H1 (cell line): ENCODE measurements at regions not wholly inside any gene's neighbourhood (a gene's known extent, or its start where the extent isn't known, plus 50 kb on each side); places are given as distances from the start of the nearest gene placed in this dataset.

ENCODE experiments used
- CTCF ChIA-PET: fragments of 300-600 bp; sonication (Branson Sonifier 250); formaldehyde crosslinking; loops from one replicate; lab custom pipeline; 2021; ENCODE audit not compliant: partially characterized antibody; lab: Charles Lee
- POLR2A ChIA-PET: fragments of 300-600 bp; sonication (Branson Sonifier 250); formaldehyde crosslinking; loops from one replicate; lab custom pipeline; 2021; ENCODE audit warnings: inconsistent platforms; ENCODE audit not compliant: partially characterized antibody; lab: Charles Lee
- DNase-seq, 2 experiments: peaks; one replicate each; pipeline versions ENCODE4 v3.0.0 to v3.0.0-alpha.2; 2010 to 2022; ENCODE audit warnings: low spot score in 2 of 2, low read depth in 1 of 2, mixed read lengths in 1 of 2
- FAIRE-seq: peaks from 2 replicates; lab custom pipeline; 2011; peaks lifted over from hg19 to GRCh38; lab: Jason Lieb, UNC
- H2AFZ ChIP-seq: 2 replicates; pipeline ENCODE4 v1.8.1; 2012; ENCODE audit warnings: low read length, inconsistent platforms
- H2AK5ac ChIP-seq: 2 replicates; pipeline ENCODE4 v1.6.1; 2013; ENCODE audit warnings: low read depth, low read length
- H2BK120ac ChIP-seq: replicated peaks from 2 replicates; pipeline ENCODE3; 2013; ENCODE audit warnings: low read depth, low read length, inconsistent platforms
- H2BK12ac ChIP-seq: 2 replicates; pipeline ENCODE4 v1.6.1; 2013; ENCODE audit warnings: low read depth, low read length
- H2BK15ac ChIP-seq: 2 replicates; pipeline ENCODE4 v1.6.1; 2013; ENCODE audit warnings: low read length
- H2BK20ac ChIP-seq: 2 replicates; pipeline ENCODE4 v1.6.1; 2013; ENCODE audit warnings: low read length
- H2BK5ac ChIP-seq: 2 replicates; pipeline ENCODE4 v1.6.1; 2013; ENCODE audit warnings: low read depth, low read length
- H3K14ac ChIP-seq: 2 replicates; pipeline ENCODE4 v1.6.1; 2013; ENCODE audit warnings: inconsistent platforms; ENCODE audit not compliant: insufficient read length
- H3K18ac ChIP-seq: 2 replicates; pipeline ENCODE4 v1.6.1; 2013; ENCODE audit warnings: low read length; ENCODE audit errors: extremely low read depth
- H3K23ac ChIP-seq: 2 replicates; pipeline ENCODE4 v1.6.1; 2013; ENCODE audit warnings: inconsistent platforms; ENCODE audit not compliant: insufficient read length
- H3K23me2 ChIP-seq: 2 replicates; pipeline ENCODE4 v1.6.1; 2013; ENCODE audit warnings: low read depth, low read length
- H3K27ac ChIP-seq: 2 replicates; pipeline ENCODE4 v1.6.1; 2011; ENCODE audit warnings: low read depth, low read length, inconsistent platforms
- H3K27me3 ChIP-seq, 4 experiments: replicated peaks in 1 of 4; 1 replicate in 1 of 4; 2 replicates in 3 of 4; pipeline versions ENCODE4 v1.6.1 to v1.8.1; 2011 to 2013; ENCODE audit warnings: low read length in 3 of 4, mild to moderate bottlenecking in 3 of 4, inconsistent platforms in 2 of 4, mixed read lengths in 2 of 4, moderate library complexity in 1 of 4; ENCODE audit not compliant: control insufficient read depth in 3 of 4, insufficient read depth in 3 of 4; ENCODE audit errors: extremely low read depth in 1 of 4
- H3K36me3 ChIP-seq, 4 experiments: 2 replicates each; pipeline versions ENCODE4 v1.6.1 to v1.8.1; 2011 to 2013; ENCODE audit warnings: mild to moderate bottlenecking in 4 of 4, low read length in 3 of 4, moderate library complexity in 2 of 4, control low read depth in 1 of 4, inconsistent platforms in 1 of 4; ENCODE audit not compliant: insufficient read depth in 4 of 4, control insufficient read depth in 2 of 4
- H3K4ac ChIP-seq: replicated peaks from 2 replicates; pipeline ENCODE3; 2013; ENCODE audit warnings: low read length, low read depth, mixed read lengths, inconsistent platforms; ENCODE audit not compliant: insufficient read length
- H3K4me1 ChIP-seq, 4 experiments: replicated peaks in 1 of 4; 1 replicate in 1 of 4; 2 replicates in 3 of 4; pipeline versions ENCODE4 v1.6.1 to v1.8.1; 2011 to 2013; ENCODE audit warnings: low read length in 3 of 4, inconsistent platforms in 2 of 4, mixed read lengths in 1 of 4; ENCODE audit not compliant: insufficient read depth in 4 of 4, control insufficient read depth in 3 of 4
- H3K4me2 ChIP-seq, 2 experiments: 2 replicates each; pipeline versions ENCODE4 v1.6.1 to v1.8.1; 2011 to 2013; ENCODE audit warnings: low read depth in 2 of 2, low read length in 2 of 2, control low read depth in 1 of 2, inconsistent platforms in 1 of 2, mild to moderate bottlenecking in 1 of 2; ENCODE audit not compliant: insufficient read depth in 1 of 2
- H3K4me3 ChIP-seq, 4 experiments: fragments of 200-600, 300-600 bp in 1 of 4; sonication (generic), shearing (Covaris generic), sonication (Bioruptor Twin) in 1 of 4; 2 replicates each; pipeline versions ENCODE4 v1.5.1 to v1.8.1; 2011 to 2016; ENCODE audit warnings: low read length in 4 of 4, low read depth in 3 of 4, control low read depth in 2 of 4, inconsistent platforms in 2 of 4, mild to moderate bottlenecking in 2 of 4, mixed read lengths in 1 of 4, moderate library complexity in 1 of 4; ENCODE audit not compliant: insufficient read depth in 2 of 4; ENCODE audit errors: extremely low read depth in 1 of 4
- H3K56ac ChIP-seq: replicated peaks from 2 replicates; pipeline ENCODE3; 2013; ENCODE audit warnings: low read depth, mild to moderate bottlenecking, mixed read lengths, low read length, inconsistent platforms; ENCODE audit not compliant: insufficient read length
- H3K79me1 ChIP-seq: 2 replicates; pipeline ENCODE4 v1.6.1; 2013; ENCODE audit warnings: low read depth, low read length, control low read depth
- H3K79me2 ChIP-seq, 2 experiments: 2 replicates each; pipeline versions ENCODE4 v1.6.1 to v1.8.1; 2012 to 2013; ENCODE audit warnings: low read length in 2 of 2, mild to moderate bottlenecking in 2 of 2, inconsistent platforms in 1 of 2; ENCODE audit not compliant: insufficient read depth in 2 of 2, control insufficient read depth in 1 of 2
- H3K9ac ChIP-seq, 4 experiments: replicated peaks in 1 of 4; 1 replicate in 1 of 4; 2 replicates in 3 of 4; pipeline versions ENCODE4 v1.6.1 to v1.8.1; 2011 to 2013; ENCODE audit warnings: low read depth in 3 of 4, low read length in 3 of 4, control low read depth in 2 of 4, mild to moderate bottlenecking in 2 of 4, moderate library complexity in 2 of 4, inconsistent platforms in 1 of 4; ENCODE audit errors: extremely low read depth in 1 of 4
- H3K9me3 ChIP-seq, 2 experiments: 2 replicates each; pipeline versions ENCODE4 v1.6.1 to v1.8.1; 2012 to 2013; ENCODE audit warnings: mild to moderate bottlenecking in 2 of 2, moderate library complexity in 2 of 2, control low read depth in 1 of 2, inconsistent platforms in 1 of 2, low read depth in 1 of 2, low read length in 1 of 2, mixed read lengths in 1 of 2; ENCODE audit not compliant: insufficient read depth in 2 of 2
- H4K20me1 ChIP-seq, 2 experiments: replicated peaks in 1 of 2; 2 replicates each; pipeline versions ENCODE3 to v1.8.1; 2011 to 2013; ENCODE audit warnings: inconsistent platforms in 2 of 2, low read length in 2 of 2, mild to moderate bottlenecking in 1 of 2; ENCODE audit not compliant: insufficient read depth in 2 of 2, control insufficient read depth in 1 of 2
- H4K5ac ChIP-seq: 2 replicates; pipeline ENCODE4 v1.6.1; 2013; ENCODE audit warnings: low read length, low read depth, mixed read lengths, inconsistent platforms; ENCODE audit not compliant: insufficient read length
- H4K8ac ChIP-seq: 2 replicates; pipeline ENCODE4 v1.8.0; 2013; ENCODE audit warnings: mild to moderate bottlenecking, moderate library complexity, low read length, inconsistent platforms; ENCODE audit not compliant: insufficient read depth; ENCODE audit errors: extremely low read depth
- H4K91ac ChIP-seq: replicated peaks from 2 replicates; pipeline ENCODE3; 2013; ENCODE audit warnings: low read length, mixed read lengths, inconsistent platforms; ENCODE audit not compliant: insufficient read length
- HDAC6 ChIP-seq: IDR thresholded peaks from one replicate; pipeline ENCODE4 v1.7.1; 2012; ENCODE audit warnings: low read depth, mild to moderate bottlenecking, inconsistent platforms, low read length, moderate library complexity
- WGBS, 2 experiments: shearing (Covaris generic) in 1 of 2; methylation state at CpG; one replicate each; pipeline versions ENCODE4 v1.1.6 to v1.1.7; 2013 to 2015; ENCODE audit warnings: low lambda C conversion rate in 2 of 2, mixed read lengths in 2 of 2, inconsistent platforms in 1 of 2, low coverage in 1 of 2, missing lambda C conversion rate in 1 of 2; ENCODE audit not compliant: insufficient replicate concordance in 2 of 2, insufficient coverage in 1 of 2, insufficient read length in 1 of 2; ENCODE audit errors: extremely low coverage in 1 of 2, missing lambda C conversion rate in 1 of 2; 5-methylcytosine and 5-hydroxymethylcytosine counted together

- POLR2A ChIA-PET, result no interaction called here
- no peaks in the 10 kb centered on the region for H3K23me2 ChIP-seq
- no peaks in the 10 kb centered on the region for H3K79me1 ChIP-seq
- FAIRE-seq (no peak), DNase-seq (no peak)
- no peak overlapping the region for H3K9ac ChIP-seq
- H2BK12ac ChIP-seq, result no peak overlapping the region
- no peak overlapping the region for H3K56ac ChIP-seq
- no peaks in the 10 kb centered on the region for H3K9me3 ChIP-seq
- no peak overlapping the region for H4K91ac ChIP-seq
- H3K27ac ChIP-seq, result no peak overlapping the region
- H3K18ac ChIP-seq, result no peak overlapping the region
- H3K79me2 ChIP-seq, result no peaks in the 10 kb centered on the region
- no peak for TF ChIP-seq HDAC6
- H2AK5ac ChIP-seq, result no peak overlapping the region
- no peak overlapping the region for H4K5ac ChIP-seq
- H4K8ac ChIP-seq, result no peak overlapping the region
- no peak overlapping the region for H3K4me3 ChIP-seq
- H3K23ac ChIP-seq, result no peak overlapping the region
- H3K4me1 ChIP-seq, result no peaks in the 10 kb centered on the region; a peak in 2 of 7 replicates
- H3K27me3 ChIP-seq, result no peaks in the 10 kb centered on the region
- H4K20me1 ChIP-seq, result no peaks in the 10 kb centered on the region
- no peak overlapping the region for H2BK15ac ChIP-seq
- no peak overlapping the region for H2BK120ac ChIP-seq
- H2BK20ac ChIP-seq, result no peak overlapping the region
- 0 out of 2 replicates have a peak overlapping the region, but pooled peaks have one; percentile 62 for H2AFZ ChIP-seq
- CTCF ChIA-PET, result interaction anchor here (0.7 kb wide), 1 partner anchor 65 kb away, joined by 3 read pairs; no protein-coding TSS in a partner anchor
- H3K14ac ChIP-seq, result no peak overlapping the region
- no peak overlapping the region for H3K4ac ChIP-seq
- WGBS, 2 experiments, result 96% methylated on average over 7 of the region's 7 CpGs; no CpG with 5 or more reads in 1 of the 2 experiments
- H2BK5ac ChIP-seq, result no peak overlapping the region
- no peak overlapping the region for H3K4me2 ChIP-seq
- no peaks in the 10 kb centered on the region; a peak in 1 of 8 replicates for H3K36me3 ChIP-seq
These were observed 92.7 kb upstream of the JARID2 start for GRCh38 chr6:15153191-15153590.
